HG03565 (cell line): ENCODE measurements at regions not wholly inside any gene's neighbourhood (a gene's known extent, or its start where the extent isn't known, plus 50 kb on each side); places are given as distances from the start of the nearest gene placed in this dataset.
"Not testable (repeated sequence)": the region's sequence is repeated elsewhere in the genome, so short reads cannot be mapped to it uniquely, and the experiment has no call there.

ENCODE experiments used
- ATAC-seq: cut with Tn5 transposase; IDR thresholded peaks from one replicate; pipeline ENCODE4 v1.9.1; 2021; ENCODE audit warnings: mild to moderate bottlenecking, moderate library complexity; ENCODE audit not compliant: unreplicated experiment

DNA sequence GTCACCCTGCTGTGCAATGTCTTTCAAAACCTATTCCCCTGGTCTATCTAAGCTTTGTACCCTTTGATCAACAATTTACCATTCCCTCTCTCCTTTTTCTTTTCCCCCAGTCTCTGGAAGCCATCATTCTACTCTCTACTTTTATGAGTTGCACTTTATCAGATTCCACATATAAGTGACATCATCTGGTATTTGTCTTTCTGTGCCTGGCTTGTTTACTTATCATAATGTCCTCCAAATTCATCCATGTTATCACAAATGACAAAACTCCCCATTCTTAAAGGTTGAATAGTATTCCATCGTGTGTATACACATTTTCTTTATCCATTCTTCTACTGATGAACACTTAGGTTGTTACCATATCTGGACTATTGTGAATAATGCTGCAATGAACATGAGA, 344.2 kb upstream of the CCNH start:
- ATAC-seq, result no peak

DNA sequence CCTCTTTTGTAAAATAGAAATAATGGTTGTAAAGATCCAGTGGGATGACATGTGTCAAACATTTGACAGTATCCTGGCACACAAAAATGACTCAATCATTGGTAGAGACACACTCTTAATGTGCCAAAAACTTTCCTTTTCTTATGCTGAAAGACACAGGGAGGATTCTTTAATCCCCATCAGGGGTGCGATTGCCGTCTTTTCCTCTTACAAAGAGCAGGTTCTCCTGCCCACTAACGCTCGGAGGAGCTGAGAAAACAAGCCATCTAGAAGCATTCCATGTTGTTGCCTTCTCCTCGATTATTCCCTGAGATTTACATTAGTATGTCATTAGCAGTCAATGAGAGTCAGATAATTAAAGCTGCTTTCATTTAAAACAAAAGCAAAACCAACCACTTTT, 342.6 kb upstream of the CCNH start:
- no peak for ATAC-seq

DNA sequence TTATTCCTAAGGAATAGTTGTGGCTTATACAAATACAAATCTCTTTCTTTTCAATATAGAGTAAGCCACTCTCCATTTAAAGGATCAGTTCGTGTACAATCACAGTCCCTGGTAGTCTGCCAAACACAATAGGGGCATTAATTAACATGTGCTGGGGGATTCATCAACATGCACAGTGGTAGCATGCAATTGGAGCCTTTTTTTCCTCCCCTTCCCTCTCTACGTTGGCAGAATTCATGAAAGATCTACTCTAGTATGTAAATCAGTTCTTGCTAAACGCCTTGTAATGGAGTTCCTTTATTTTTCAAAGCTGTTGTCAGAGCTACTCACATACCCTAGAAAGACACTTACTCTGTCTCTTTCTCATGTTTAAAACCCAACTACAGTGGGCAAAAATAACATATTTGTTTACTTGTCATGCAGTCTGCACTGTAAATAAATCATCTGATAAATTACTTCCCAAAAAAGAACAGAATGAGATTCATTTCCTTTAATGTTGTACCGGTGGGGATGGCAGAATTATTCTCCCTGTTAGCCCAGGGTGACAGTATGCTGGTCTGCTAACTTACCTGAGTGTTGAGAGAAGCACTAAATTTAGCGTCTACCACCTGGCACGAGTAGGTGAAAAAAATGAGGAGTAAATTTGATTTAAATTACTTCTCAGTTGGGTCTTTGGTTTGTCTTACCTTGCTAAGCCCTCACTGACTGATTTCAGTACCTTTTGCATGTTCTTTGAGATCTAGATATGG, 341.5 kb upstream of the CCNH start:
- no peak for ATAC-seq

DNA sequence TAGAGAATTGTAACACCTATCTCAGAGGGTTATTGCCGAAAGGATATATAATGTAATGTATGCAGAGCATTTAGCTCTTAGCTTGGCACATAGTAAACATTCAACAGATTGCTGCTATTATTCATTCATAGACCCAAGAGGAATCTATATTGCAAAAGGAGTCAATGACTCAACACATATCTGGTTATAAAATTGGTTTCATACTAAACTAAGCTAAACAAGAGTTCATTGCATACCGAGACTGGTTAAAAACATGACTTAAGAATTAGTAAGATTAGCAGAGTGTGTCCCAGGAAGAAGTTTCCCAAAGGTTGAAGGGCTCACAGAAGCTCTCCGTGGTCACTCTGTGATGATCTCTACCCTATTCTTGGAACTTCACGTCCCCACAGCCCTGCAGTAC, 339.6 kb upstream of the CCNH start:
- no peak for ATAC-seq

DNA sequence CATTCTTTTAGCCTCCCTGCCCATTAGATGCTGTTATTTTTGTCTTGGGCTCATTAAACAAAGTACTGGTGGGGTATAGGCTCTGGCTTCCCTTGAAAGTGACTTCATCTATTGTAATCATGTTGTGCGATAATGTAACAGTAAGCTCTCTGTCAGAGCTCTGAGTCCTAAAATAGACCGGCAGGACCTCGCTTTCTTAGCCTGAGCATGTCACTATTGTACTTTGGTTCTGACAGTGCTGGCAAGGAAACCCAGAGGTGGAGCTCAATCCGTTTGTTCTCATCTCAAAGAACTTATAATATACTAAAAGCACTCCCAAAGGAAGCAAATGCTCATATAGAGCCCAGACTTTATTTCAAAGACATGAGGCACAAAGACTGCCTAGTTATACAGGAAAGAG, 339.1 kb upstream of the CCNH start:
- ATAC-seq, result no peak

DNA sequence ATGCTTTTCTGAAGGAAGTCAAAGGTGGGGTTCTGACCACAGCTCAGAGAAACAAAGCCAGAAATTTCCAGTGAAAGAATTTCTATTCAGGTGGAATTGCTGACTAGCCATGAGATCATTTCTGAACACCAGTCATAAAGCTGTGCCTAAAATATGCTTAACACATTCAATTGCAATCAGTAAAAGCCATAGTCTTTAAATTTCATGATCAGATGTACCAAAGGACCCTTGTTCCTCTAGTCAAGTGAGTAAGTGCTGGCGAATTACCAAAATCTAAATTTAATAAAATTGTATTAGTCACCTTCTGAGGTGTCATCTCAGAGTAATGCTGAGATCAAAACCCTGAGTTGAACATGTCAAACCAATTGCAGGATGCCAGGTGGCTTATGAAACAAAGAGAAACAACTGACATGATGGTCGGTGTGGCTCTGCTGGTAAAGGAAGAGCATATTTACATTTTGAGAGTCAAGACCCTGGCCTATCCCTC, 334.2 kb upstream of the CCNH start:
- ATAC-seq, result no peak

DNA sequence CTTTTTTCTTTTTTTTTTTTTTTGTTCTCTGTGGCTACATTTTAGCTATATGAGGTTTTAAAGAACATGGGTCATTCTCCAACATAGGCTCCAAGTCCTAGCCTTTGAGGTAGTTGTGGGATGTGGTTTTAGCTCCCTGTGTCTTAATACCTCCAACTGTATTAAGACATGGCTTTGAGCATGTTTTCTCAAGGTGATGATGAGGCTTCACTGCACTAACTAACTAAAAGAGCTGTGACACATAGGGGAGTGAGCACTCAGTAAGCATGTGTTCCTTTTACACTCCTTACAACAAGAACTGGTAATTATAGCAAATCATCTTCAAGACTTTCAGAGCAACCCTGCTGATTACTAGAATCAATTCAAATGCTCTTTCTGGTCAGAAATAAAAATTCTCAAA, 333.6 kb upstream of the CCNH start:
- ATAC-seq, result no peak

DNA sequence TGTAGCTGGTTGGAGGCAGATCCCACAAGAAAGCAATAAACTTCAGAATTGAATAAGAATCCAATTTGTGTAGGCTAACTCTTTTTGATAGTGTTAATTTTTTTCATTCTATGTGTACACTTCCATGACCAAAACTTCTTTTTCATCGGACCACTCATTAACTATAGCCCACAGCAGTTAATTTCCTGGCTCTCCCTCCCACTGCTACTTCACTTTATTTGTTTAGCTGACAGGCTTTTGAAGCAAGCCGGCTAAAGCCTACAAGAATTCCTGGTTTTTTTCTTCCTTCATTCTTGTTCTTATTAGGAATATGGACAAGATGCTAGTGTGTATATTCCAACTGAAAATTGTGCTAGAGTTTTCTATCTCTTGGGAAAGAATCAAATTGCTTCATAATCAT, 329.2 kb upstream of the CCNH start:
- no peak for ATAC-seq

DNA sequence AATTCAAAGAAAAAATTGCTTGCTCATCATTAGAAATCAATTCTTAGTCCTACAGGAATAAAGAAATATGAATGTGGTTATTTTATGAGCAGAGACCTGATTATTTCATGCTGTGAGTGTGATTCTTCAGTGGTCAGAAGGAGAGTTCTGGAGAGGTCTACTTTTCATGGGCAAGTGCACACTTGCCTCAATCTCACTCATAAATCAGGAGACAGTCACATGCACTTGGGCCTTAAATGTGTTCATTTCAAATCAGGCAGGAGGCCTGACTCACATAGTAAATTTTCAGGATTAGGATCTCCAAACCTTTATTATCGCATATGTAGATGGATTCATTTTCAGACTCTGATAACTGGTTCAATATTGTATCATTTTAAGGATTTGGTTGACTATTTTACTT, 323.2 kb upstream of the CCNH start:
- ATAC-seq, result no peak

DNA sequence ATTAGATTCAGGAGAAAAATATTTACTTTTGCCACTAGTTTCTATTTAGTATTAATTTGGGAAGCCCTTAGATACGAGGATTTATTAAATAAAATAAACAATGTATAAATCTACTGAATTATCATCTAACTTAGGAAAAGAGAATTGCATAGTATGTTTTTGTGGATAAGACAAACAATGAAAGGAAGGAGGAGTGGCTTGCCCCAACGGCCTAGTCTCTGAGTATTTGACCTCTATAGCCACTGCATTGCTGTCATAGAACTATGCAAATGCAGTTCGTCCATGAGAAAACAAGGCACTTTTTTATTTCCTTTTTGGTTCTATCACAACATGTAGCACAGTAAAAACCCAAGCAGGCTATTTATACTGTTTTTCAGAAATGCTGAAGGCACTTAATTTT, 321.2 kb upstream of the CCNH start:
- no peak for ATAC-seq

DNA sequence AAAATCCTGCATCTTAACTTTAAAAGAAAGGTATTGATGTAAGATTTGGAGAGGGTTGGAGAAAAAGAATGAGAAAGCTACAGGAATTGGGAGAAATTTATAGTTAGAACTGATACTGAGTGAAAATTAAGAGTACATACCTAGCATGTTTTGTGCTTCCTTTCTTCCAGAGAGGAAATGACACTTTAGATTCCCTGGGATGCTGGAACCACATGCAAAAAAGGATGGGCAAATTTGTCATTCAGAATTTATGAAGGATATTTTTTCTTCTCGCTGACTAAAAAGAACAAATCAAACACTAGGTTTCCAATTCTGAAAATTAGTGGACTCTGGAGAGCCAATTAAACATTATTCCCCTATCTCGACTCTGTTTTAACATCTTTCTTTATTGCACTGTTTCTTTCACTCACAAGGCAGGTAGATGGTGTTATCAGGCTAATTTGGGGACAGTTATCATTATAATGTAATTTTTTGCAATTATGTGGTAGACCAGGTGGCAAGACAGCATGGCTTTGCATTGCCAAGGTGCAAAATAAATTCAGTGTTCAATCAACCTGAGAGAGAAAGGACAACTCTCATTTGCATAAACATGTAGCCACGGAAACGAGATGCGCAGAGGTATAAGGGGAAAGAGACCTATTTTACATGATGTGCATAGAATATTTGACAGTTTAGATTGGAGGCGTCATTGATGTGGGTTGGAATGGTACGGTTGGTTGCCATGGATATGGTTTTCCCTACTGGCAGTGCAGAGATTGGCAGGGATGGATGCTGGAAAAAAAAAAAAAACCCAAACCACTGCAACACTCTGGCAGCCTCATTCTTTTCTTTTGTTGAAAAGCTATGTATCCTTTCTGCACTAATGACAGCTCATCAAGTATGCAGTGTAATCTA, 320.4 kb upstream of the CCNH start:
- ATAC-seq, result no peak

DNA sequence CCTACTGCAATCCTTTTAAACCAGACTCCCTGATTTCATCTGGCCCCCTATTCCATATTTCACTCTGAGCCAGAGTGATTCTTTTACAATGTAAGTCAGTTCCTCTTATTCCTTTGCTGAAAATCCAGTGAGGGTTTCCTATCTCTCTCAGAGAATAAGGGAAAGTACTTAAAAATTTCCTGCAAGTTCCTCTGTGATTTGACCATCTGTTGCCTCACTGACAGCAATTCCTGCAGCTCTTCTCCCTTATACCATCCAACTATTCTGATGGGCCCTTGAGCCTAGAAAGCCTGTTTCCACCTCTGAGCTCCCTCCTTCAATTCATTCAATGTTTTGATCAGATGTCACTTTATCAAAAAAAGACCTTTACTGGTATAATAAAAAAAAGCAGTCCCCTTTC, 317.1 kb upstream of the CCNH start:
- ATAC-seq, result no peak

DNA sequence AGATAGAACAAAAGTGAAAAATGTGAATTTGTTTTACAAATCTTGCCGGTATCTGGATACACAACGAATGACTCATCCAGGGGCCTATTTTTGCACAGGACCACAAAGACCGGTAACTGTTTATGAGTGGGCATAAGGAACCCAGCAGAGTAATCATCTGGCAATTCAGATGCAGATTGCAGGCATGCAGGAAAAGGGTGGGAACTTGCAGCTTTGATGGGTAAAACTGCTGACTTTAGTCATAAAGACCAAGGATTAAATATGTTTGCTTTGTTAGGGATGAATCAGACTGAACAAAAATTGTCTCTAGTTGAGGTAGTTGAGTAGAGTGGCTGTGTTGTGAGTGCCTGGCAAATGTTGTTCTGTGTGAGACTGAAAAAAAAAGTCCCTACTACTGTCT, 309.6 kb upstream of the CCNH start:
- ATAC-seq, result no peak

DNA sequence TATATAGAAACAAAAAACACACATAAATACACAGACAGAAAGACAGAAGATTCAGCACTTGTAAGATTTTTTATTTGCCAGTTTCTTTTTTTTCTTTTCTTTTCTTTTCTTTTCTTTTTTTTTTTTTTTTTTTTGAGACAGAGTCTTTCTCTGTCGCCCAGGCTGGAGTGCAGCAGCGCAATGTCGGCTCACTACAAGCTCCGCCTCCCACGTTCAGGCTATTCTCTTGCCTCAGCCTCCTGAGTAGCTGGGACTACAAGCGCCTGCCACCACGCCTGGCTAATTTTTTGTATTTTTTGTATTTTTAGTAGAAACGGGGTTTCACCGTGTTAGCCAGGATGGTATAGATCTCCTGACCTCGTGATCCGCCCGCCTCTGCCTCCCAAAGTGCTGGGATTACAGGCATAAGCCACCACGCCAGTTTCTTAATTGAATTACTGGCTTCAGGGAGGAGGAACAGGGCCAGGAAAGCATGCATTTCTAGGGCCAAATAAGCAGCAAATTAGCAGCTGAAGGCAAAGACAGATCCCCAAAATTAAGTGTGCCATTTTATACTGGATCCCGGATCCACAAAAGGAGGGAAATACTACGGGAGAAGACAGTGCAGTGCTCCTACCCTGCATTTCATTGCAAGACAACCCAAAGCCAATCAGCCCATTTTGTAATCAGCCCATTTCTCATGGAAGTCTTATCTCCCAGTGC, 305.6 kb upstream of the CCNH start:
- ATAC-seq, result not testable (repeated sequence)

DNA sequence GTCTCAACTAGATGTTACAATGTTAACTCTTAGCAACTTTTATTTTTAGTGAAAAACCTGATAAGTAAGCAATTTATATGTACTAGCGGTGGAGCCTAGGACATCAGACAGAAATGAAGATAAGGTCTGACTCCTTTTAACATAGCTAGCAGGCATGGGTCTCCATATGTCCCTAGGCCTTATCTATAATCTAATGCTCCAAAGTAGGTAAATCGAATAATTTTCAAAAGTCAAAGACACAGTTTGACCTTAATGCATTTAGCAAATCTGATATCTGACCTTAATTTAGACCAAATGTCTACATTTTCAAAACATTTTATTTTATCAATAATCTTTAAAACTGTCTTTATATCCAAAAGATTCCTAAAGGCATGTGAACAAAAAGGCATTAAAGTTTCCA, 305.0 kb upstream of the CCNH start:
- no peak for ATAC-seq

DNA sequence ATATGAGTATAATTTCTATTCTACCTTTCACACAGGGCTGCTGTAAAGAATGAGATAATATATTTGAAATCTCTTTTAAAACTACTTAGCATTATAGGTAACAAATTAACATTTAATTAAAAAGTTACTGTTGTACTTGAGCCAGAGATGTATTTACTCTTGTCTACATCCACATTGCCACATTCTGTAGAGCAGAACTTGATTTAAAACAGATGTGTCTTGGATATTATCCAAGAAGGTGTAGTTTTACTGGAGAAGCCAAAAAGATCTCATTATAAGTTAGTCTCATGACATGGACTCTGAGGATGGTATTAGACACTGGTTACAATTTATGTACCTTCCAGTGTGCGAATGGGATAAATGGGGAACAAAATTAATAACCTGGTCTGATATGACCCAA, 293.1 kb upstream of the CCNH start:
- ATAC-seq, result no peak

DNA sequence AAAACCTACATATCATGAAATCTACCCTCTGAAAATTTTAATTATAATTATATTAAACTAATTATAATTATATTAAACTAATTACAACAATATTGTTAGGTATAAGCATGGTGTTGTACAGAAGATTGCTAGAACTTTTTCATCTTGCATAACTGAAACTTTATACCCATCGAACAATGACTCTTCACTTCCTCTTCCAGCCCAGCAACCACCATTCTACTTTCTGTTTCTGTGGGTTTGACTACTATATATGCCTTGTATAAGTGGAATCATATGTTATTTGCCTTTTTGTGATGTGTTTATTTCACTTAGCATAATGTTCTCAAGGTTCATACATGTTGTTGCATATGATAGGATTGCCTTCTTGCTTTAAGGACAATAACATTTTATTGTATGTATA, 274.2 kb upstream of the CCNH start:
- peak; percentile 91 for ATAC-seq

DNA sequence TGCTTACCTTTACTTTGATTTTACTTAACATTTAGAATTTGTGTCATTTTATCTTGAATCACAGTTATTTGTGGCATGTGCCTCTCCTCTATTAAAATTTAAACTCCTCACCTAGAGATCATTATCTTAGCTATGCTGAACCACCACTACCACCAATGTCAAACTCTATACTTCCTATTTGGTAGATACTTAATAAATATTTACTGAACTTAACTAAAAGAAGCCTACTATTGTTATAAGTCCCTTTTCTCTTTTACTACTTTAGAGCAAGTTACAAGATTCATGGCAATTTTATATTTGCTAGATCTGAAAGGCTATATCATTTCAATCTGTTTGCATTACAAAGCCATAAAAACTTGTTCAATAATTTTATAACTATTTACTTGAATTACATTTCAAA, 273.3 kb upstream of the CCNH start:
- ATAC-seq, result no peak

DNA sequence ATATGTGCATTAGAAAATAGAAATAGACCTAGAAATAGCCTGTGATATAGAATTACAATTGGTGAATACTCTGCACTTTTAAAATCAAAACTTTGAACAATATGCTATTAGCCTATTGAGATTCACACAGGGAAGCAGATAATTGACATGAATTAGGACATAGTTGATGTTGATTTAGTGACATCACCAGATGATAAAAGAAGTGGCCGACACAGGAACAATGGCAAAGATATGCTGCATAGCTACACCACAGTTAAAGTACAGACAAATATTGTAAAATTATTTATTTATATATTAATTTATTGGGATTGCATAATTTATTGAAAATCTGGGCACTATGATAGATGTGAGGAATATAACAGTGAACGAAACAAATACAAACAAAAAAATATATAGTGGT, 261.5 kb upstream of the CCNH start:
- ATAC-seq, result no peak

DNA sequence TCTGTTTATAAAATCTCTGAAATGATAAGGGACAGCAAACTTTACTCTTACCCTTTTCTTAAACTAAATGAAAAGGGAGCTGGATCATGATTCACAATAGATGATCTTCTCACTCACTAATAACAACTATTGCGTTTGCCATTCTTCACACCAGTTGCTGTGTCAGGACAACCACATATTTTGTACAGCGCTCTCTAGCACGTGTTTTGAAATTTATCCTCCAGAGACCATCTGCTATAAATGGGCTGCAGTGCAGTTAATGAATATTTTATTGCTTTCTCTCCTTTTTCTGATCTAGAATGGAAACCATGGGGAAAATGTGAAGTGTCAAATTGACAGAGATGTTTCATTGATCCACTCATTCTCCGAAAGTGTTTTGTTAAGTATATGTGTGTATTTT, 258.4 kb upstream of the CCNH start:
- no peak for ATAC-seq

DNA sequence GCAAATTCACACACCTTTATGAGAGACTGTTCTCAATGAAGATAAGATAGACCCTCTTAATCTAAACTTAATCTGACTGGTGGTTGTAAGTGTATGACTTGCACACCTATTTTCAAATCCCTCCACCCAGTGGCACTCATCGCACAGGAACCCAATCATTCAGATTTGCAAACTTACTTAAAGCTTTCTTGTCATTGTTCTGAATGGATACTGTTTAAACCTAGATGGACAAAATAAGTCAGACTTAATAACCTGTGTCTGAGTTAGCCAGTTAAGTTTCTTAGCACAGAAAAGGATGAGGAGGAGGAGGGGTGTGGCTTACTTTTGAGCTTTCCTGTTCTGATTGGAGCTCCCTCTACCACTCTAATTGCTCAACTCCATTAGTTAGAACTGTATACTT, 252.4 kb upstream of the CCNH start:
- no peak for ATAC-seq
